Skin epidermis (tissue), 12 donors: ENCODE measurements at regions not wholly inside any gene's neighbourhood (a gene's known extent, or its start where the extent isn't known, plus 50 kb on each side); places are given as distances from the start of the nearest gene placed in this dataset.

Experiments used
- H3K27ac ChIP-seq, 21 experiments: fragments of 200-600 bp; sonication (generic) in 11 of 21; one replicate each; pipeline ENCODE4 v1.5.0; 2020; ENCODE audit warnings: mild to moderate bottlenecking in 3 of 21, inconsistent platforms in 2 of 21, moderate library complexity in 2 of 21
- H3K4me3 ChIP-seq, 7 experiments: fragments of 200-600 bp; sonication (generic) in 2 of 7; one replicate each; pipeline ENCODE4 v1.5.0; 2020; ENCODE audit warnings: inconsistent platforms in 2 of 7, mild to moderate bottlenecking in 2 of 7, moderate library complexity in 1 of 7

DNA sequence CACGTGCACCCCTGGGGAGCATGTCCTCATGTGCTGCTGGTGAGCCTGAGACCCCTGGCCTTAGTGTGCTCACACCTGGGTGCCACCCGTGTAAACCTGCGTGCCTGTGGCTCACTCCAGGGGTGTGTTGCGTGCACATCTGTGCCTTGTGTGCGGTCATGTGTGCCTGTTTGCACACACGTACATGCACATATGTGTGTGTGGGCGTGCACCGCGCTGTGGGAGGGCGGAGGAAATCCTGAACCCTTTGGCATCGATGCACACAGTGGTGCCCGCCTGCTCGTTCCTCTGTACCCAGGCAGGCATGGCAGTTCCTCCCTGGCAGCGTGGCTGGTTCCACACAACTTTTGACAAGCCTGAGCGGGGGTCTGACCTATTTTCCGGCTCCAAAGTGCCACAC is 1181.9 kb downstream of the BRD1 start:
- Histone ChIP-seq H3K4me3 (no peak overlapping the region), H3K27ac (no peak overlapping the region)

DNA sequence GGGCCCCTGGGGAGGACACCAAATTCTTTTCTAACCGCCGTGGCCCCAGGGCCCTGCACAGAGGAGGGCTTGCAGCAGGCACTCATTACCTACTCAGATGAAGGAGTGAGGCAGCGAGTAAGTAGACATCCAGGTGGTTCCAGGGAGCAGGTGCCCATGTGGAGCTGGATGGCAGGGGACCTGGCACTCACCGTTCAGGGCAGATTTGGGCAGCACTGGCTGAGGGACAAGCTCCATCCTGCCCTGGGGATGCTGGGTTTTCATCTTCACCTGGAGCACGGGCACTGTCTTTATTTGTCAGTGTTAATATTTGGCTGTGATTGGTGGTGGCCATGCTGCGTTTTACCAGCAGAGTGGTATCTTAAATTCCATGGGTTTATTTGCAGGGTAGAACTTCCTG is 1182.7 kb downstream of the BRD1 start:
- H3K27ac ChIP-seq, result no peak overlapping the region
- no peak overlapping the region for H3K4me3 ChIP-seq

DNA sequence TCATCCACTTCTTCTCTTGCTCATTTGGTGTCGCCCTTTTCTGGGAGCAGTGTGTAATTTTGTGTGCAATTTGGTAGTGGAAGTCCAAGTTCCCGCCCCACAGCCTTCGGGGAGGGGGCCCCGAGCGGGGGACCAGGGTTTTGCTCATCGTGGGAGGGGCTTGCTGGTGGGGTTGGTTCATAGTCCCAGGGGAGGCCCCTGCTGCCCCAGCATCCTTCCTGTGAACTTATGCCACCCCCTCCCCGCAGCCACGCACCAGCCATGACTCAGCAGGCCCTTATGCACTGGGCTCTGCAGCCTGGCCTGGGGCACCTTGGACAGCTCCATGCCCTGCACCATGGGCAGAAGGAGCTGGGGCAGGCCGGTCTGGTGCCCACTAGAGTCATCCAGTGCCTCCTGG is 1183.6 kb downstream of the BRD1 start:
- Histone ChIP-seq H3K27ac (no peak overlapping the region), H3K4me3 (no peak overlapping the region)

DNA sequence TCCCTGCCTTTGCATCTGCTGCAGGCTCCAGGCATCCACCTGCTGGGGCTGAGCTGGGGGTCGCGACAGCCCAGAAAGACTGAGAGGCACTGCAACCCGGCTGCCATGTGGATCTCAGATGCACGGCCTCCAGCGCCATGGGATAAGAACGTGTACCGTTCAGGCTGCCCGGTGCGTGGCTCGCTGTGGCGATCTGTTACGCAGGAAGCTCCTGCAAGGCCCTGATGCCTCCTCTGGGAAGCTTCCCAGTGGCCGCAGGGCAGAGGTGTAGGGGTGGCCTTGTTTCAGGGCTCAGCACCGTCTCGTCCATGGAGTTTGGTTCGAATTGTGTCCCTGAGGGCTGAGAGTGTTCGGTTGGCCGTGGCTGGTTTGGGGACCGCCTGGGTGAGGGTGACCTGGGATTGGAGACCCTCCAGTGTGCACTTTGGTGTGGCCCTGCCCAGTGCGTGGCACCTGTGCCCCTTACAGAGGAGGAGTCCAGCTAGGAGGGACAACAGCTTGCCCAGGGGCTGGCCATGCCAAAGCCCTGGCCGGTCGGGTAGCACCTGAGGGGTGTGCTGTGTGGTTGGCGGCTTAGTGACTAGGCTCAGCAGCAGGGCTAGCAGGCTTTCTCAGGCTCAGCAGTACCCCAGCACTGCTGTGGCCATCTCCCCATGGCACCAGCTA is 1184.5 kb downstream of the BRD1 start:
- no peak overlapping the region for H3K4me3 ChIP-seq
- H3K27ac ChIP-seq, result peak overlapping the region in 1 of 21 experiments; percentile 17

DNA sequence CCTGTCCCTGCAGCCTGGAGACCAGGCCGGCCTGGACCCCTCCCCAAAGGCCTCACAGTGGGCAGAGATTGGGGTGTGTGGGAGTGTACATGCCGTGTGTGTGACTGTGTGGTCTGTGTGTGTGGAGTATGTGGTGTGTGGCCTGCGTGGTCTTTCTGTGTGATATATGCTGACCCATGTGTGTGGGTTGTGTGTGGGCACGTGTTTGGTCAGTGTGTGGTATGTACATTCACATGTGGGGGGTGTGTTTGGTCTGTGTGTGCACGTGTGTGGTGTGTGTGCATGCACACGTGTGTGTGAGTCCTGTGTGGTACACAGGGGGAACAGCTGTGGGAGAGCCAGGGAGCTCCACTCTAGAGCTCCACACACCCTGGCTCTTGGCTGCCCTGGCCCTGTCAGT is 1185.1 kb downstream of the BRD1 start:
- no peak overlapping the region for H3K27ac ChIP-seq

DNA sequence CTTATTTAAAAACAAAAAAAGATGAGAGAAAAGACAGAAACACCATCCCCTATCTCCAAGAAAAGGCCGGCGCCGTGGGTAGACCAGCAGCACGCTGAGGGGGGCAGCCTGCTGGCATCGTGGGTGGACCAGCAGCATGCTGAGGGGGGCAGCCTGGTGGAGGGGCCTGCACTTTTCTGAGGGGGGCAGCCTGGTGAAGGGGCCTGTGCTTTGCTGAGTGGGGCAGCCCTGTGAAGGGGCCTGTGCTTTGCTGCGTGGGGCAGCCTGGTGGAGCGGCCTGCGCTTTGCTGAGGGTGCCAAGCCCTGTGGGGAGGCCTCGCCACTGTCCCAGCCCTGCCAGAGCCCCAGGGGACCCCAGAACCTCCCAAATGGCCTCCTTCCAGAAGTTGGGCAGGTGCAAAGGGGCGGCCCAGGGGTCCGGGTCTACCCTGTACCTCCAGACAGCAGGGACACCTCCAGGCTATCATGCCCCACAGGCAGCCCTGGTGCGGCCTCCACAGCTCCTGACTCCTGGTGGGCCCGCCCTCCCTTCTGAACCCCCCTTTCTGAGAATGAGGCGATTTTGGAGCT is 1185.7 kb downstream of the BRD1 start:
- H3K4me3 ChIP-seq, result no peak overlapping the region
- peak overlapping the region in 1 of 21 experiments; percentile 16 for H3K27ac ChIP-seq

More for the DNA sequence above, 1185.1 kb downstream of the BRD1 start:
- H3K4me3 ChIP-seq, result no peak overlapping the region

DNA sequence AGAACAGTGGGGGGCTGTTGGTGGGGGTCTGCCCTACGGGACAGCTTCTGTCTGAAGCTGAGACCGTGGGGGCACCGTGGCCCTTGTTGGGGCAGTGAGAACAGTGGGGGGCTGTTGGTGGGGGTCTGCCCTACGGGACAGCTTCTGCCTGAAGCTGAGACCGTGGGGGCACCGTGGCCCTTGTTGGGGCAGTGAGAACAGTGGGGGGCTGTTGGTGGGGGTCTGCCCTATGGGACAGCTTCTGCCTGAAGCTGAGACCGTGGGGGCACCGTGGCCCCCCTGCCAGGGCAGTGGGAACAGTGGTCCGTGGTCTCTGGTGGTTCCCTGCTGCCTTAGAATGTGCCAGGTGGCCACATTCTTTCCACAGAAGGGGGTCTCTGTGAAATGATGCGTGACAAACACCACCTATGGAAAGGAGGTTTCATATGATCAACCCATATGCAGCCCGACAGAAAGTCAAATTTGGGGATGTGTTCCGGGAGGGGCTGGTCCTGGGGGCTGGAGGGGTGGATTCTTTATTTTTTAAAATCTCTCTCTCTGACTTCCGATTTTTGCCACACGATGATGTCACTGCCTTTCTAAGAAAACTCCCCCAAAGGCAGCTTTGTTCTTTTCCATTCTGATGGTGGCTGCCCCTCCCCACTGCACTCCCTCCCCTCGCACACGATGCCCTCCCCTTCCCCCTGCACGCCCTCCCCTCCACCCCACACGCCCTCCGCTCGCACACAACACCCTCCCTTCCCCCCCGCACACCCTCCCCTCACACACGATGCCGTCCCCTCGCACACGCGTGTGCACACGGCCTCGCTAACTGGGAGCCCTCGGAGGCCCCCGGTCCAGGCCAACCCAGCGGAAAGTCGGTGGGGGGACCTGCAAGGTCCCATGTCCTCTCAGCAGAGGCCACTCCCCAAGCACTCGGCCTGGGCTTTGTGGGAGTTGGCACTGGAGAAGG is 1186.5 kb downstream of the BRD1 start:
- peak overlapping the region in 1 of 21 experiments; percentile 16 for H3K27ac ChIP-seq
- H3K4me3 ChIP-seq, result no peak overlapping the region

DNA sequence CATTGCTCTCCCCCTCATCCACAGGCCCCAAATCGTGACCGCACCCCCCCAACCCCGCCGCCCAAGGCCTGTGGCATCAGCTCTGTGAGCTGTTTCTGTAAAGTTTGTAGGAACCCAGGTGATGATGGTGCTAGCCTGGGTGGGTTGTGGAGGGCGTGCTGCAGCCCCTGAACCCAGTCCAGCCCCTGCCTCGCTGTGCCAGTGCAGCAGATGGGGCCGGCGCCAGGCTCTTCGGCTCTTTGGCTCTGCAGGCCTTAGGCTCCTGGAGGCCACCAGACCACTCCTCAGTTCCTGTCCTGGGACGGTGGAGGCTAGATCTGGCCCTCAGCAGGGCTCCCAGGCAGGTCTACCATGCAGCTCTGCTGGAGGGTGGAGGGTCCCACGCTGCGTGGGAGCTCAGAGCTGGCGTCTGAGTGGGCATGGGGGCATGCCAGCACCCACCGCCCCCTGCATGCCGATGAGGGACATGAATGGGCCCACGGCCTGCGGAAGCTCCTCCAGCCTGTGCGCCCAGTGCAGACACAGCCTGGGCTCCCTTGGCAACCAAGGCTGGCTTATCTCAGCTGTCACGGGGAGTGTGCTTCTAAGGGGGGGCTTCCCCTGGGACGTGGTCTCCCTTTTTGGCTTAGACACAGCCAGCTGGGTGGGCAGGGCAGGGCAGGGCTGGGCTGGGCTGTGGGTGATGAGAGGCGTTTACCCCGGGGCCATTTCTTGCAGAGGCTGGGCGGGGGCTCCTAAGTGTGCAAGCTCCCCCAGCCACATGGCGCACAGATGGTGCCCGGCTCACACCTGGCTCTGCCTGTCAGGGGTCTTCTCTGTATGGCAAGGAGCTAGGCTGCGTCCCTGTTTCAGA is 1187.6 kb downstream of the BRD1 start:
- H3K4me3 ChIP-seq, result no peak overlapping the region
- H3K27ac ChIP-seq, result no peak overlapping the region

DNA sequence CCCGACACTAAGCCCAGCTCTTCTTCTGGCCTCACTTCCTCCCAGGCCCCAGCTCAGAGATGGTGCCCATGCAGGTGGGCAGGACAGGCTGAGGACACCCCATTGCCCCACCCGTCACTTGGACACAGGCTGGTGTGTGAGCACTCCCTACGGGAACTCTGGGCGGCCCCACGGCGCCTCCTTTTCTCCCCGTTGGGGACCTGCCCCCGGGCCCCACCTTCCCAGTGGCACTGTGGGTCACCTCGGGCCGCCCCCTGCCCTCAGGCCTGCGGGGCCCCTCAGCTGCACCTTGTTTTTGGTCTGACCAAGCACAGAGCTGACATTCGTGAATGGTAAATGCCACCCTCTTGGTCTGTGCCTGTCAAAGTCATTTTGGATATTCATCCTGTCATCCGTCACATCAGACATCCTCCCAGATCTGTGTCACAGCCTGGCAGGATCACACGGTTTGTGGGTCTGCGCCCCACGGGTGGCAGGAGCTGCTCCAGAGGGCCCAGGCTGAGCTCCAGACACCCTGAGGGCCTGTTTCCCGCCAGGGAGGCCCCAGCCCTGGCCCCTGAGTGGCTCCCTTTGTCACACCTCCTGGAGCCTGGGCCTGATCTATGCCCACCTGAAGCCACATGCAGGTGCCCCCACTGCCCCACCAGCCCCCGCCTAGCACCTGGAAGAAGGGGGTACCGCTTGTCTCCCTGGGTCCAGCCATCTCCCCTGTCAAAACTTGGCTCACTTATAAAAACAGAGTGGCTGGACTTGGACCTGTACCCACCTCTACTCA is 1188.5 kb downstream of the BRD1 start:
- H3K27ac ChIP-seq, result no peak overlapping the region
- H3K4me3 ChIP-seq, result no peak overlapping the region

DNA sequence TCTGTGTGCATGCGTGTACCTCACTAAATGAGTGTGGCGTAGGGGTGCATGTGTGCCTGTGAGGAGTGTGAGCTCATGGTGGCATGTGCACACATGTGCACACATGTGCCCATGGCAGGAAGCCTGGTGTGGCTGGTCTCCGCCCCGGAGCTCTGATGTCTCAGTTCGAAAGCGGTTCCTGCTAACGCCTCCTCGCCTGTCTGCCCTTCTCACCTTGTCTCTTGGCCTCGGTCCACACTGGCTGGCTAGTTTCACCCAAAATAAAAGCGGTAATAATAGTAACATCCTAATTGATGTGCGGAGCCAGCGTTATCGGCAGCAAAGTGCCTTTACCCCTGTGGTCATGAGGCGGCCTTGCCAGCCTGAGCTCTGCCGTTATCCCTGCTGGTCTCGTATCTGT is 1190.4 kb downstream of the BRD1 start:
- H3K4me3 ChIP-seq, result no peak overlapping the region
- H3K27ac ChIP-seq, result no peak overlapping the region

DNA sequence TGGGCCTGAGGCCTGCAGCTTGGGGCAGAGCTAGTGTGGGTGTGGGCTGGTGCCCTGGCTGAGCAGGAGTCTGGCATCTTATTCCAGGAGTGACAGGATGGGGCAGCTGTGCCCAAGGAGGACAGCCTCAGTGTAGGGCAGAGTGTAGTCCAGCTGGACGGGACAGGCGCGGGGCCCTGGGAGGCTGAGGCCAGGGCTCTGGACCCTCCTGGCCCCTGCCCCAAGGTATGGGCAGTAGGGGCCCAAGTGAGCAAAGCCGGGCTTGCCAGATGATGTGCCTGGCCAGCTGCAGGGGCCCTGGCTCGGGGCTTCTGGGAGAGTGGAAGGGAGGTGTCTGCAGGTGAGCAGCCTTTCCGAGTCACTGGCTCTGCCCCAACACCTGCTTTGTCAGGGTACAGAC is 1190.9 kb downstream of the BRD1 start:
- Histone ChIP-seq H3K4me3 (no peak overlapping the region), H3K27ac (no peak overlapping the region)

DNA sequence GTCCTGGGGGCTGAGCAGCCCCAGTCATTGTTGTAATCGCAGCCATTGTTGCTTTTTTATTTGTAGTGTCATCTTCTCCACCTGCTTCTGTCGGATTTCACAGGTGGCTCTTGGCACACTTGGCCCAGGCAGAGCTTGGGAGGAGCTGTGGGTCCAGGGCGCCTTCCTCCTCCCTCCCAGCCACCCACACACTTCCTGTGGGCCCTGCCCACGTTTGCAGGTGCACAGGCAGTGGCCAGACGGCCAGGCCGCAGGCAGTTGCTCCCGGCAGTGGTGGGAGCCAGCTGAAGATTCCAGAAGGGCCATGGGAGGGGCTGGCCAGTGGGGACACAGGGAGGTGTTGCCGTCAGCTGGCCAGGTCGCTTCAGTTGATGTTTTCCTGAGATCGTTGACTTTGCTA is 1191.9 kb downstream of the BRD1 start:
- Histone ChIP-seq H3K4me3 (no peak overlapping the region), H3K27ac (no peak overlapping the region)

DNA sequence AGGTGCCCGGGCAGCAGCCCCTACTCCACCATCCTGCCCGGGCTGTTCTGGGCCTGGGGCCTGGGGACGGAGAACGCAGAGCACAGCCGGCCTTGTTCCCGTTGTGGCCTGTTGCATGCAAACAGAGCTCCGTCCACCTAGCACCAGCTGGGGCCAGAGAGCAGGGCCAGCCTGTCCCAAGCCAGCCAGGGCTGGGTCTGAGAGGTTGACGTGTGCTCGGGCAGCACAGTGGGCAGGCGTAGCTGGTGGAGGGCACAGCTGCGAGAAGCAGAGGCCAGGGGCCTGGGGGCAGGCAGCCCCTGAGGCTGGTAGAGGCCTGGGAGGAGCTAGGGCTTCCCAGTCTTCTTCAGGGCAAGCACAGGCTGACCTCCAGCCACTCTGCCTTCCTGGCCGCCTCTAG is 1192.6 kb downstream of the BRD1 start:
- H3K4me3 ChIP-seq, result no peak overlapping the region
- H3K27ac ChIP-seq, result no peak overlapping the region

DNA sequence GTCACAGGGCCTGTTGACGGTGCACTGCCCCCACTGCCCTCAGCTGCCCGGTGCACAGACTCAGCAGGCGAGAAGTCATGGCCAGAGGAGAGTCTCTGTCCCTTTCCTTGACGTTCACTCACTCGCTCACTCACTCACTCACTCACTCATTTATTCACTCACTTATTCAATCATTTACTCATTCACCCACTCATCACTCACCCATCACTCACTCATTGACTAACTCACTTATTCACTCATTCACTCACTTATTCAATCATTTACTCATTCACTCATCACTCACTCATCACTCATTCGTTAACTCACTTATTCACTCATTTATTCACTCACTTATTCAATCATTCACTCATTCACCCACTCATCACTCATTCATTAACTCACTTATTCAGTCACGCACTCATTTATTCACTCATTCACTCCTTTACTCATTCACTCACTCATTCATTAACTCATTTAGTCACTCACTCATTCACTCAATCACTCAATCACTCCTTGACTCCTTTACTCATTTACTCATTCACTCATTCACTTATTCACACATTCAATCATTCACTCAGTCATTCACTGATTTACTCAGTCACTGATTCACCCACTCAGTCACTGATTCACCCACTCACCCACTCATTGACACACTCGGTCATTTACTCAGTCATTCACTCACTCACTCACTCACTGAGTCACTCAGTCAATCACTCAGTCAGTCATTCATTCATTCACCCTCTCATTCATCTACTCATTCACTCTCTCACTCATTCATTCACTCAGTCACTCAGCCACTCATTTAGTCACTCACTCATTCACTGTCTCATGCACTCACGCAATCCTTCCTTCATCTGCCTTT is 1193.5 kb downstream of the BRD1 start:
- Histone ChIP-seq H3K4me3 (no peak overlapping the region), H3K27ac (no peak overlapping the region)

DNA sequence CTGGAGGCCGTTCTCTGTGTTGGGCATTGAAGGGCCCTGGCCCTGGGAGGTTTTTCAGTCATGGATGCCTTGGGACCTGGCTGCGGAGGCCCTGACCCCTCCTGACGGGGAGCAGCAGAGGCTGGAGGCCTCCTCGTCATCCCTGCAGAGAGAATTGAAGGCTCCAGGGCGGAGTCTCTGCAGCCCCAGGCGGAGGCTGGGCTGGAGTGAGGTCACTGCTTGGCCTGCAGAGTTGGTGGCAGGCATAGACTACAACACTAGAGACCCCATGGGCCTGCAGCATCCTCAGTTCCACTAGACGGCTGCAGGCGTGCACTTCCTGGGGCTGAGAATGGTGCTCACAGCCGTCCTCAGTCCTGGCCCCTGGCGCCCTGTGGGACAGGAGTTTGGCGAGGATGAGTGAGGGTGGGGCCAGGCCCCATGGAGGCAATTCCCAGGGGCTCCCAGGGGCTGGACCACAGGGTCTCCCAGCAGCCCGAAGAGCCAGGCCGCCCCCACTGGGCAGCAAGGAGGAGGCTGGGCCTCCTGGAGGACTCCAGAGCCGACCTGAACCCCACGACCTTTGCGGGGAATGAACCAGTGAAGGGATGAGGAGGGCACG is 1194.9 kb downstream of the BRD1 start:
- H3K27ac ChIP-seq, result no peak overlapping the region

DNA sequence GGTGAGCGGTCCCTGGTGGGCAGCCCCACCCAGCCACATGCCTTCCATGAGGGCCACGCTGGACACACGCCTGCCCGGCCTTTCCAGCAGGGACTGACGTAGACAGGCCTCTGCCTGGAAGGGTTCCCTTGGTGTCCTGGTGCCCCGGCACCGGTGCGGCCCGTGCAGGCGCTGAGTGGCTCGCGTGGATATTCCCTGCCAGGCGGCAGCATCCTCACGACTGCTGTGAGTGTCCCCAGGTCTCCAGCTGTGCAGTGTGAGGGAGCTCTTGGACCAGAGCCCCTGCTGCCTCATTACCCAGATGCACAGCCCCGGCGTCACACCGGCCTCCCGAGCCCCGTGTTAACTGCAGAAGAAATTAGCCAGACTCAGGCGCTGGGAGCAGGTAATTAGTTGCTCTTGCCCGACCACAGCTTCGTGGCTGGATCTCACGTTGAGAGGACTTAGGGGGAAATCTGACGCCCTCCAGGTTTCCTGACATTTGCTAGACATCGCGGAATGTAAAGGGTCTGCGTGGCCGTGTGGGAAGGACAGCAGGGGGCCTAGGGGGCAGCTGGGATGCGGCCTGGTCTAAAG is 1196.3 kb downstream of the BRD1 start:
- Histone ChIP-seq H3K4me3 (no peak overlapping the region), H3K27ac (no peak overlapping the region)

More for the DNA sequence above, 1194.9 kb downstream of the BRD1 start:
- no peak overlapping the region for H3K4me3 ChIP-seq

DNA sequence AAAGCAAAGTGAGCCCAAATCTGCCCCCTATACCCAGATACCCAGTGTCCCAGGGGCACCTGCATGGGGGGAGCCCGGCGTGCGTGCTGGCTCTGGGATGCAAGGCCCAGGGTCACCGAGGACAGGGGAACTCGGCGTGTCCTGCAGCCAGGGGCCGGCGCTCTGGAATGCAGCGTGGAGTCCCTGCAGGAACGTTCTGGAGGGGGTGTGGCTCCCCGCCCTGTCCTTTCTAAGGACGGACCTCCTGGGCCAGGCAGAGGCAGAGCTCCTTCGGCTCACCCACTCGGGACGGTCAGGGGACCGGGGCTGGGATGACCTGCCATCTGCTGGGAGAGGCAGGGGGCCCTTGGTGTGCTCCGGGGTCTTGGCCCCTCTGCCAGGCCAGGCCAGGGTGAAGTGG is 1196.8 kb downstream of the BRD1 start:
- no peak overlapping the region for H3K27ac ChIP-seq
- H3K4me3 ChIP-seq, result no peak overlapping the region

DNA sequence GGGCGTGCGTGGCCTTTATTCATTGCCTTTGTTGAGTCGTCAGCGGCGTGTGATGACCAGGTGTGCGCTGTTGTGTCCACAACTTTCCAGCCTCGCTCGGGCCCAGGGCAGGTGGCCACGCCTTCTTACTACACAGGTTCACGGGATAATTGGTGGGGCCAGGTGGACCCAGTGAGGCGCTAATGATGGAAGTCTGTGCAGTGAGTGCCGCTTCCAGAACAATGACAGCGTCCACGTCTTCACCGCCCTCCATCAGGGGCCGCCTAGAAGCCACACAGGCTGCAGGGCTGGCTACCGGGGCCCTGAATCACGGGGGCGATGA is 1197.3 kb downstream of the BRD1 start:
- no peak overlapping the region for H3K27ac ChIP-seq
- no peak overlapping the region for H3K4me3 ChIP-seq
